Endodermal cell (in vitro differentiated cells): ENCODE measurements at regions not wholly inside any gene's neighbourhood (a gene's known extent, or its start where the extent isn't known, plus 50 kb on each side); places are given as distances from the start of the nearest gene placed in this dataset.

Source experiments
- DNase-seq: peaks from one replicate; pipeline ENCODE4 v3.0.0-alpha.2; 2017
- H3K27ac ChIP-seq: 2 replicates; pipeline ENCODE4 v1.5.1; 2013; ENCODE audit warnings: mild to moderate bottlenecking, low read depth, low read length, moderate library complexity
- H3K27me3 ChIP-seq: 2 replicates; pipeline ENCODE4 v1.6.1; 2013; ENCODE audit warnings: mild to moderate bottlenecking, low read length, moderate library complexity; ENCODE audit not compliant: insufficient read depth, control insufficient read depth, poor library complexity, severe bottlenecking
- H3K36me3 ChIP-seq: 2 replicates; pipeline ENCODE4 v1.7.0; 2013; ENCODE audit warnings: mild to moderate bottlenecking, low read length, moderate library complexity; ENCODE audit not compliant: control insufficient read depth, insufficient read depth
- H3K4me1 ChIP-seq: one replicate; pipeline ENCODE4 v1.7.0; 2013; ENCODE audit warnings: low read length; ENCODE audit not compliant: control insufficient read depth, insufficient read depth
- H3K4me3 ChIP-seq: 2 replicates; pipeline ENCODE4 v1.5.1; 2013; ENCODE audit warnings: mild to moderate bottlenecking, low read length, moderate library complexity
- H3K9ac ChIP-seq: 2 replicates; pipeline ENCODE4 v1.6.1; 2013; ENCODE audit warnings: mild to moderate bottlenecking, low read length, moderate library complexity; ENCODE audit not compliant: poor library complexity, severe bottlenecking; ENCODE audit errors: extremely low read depth
- H3K9me3 ChIP-seq: 2 replicates; pipeline ENCODE4 v1.6.1; 2013; ENCODE audit warnings: mild to moderate bottlenecking, low read length, moderate library complexity; ENCODE audit not compliant: control insufficient read depth
- H3K27ac Mint-ChIP-seq: 2 replicates; pipeline ENCODE4 v1.8.0; 2020; ENCODE audit warnings: mixed read lengths
- H3K27me3 Mint-ChIP-seq: 2 replicates; pipeline ENCODE4 v1.8.0; 2021; ENCODE audit warnings: mild to moderate bottlenecking, mixed read lengths; ENCODE audit not compliant: insufficient read depth
- H3K36me3 Mint-ChIP-seq: 2 replicates; pipeline ENCODE4 v1.8.0; 2020; ENCODE audit warnings: low read depth, mixed read lengths
- H3K4me1 Mint-ChIP-seq: 2 replicates; pipeline ENCODE4 v1.8.0; 2020; ENCODE audit warnings: mixed read lengths
- H3K4me3 Mint-ChIP-seq: 2 replicates; pipeline ENCODE4 v1.8.0; 2020; ENCODE audit warnings: mild to moderate bottlenecking, moderate library complexity, mixed read lengths
- H3K9me3 Mint-ChIP-seq: 2 replicates; pipeline ENCODE4 v1.8.0; 2020; ENCODE audit warnings: mild to moderate bottlenecking, mixed read lengths
- CTCF ChIP-seq: fragments of 200-600 bp; sonication (generic); conservative IDR thresholded peaks from 2 replicates; pipeline ENCODE4 v1.5.0; 2021; ENCODE audit warnings: antibody characterized with exemption, mild to moderate bottlenecking
- WGBS, 2 experiments: methylation state at CpG; one replicate each; pipeline versions ENCODE4 v1.1.5 to v1.1.7; 2013; ENCODE audit warnings: missing lambda C conversion rate in 2 of 2, mixed read lengths in 1 of 2; ENCODE audit not compliant: insufficient coverage in 1 of 2, insufficient read length in 1 of 2; 5-methylcytosine and 5-hydroxymethylcytosine counted together

- Mint-ChIP-seq H3K36me3 (no peaks in the 10 kb centered on the region), H3K4me3 (no peak overlapping the region), H3K9me3 (peaks cover 18% of the 10 kb centered on the region), H3K27me3 (no peaks in the 10 kb centered on the region), H3K27ac (no peak overlapping the region), H3K4me1 (peaks cover 4% of the 10 kb centered on the region)
- TF ChIP-seq CTCF = no peak
- Histone ChIP-seq H3K9me3 (peaks cover 17% of the 10 kb centered on the region), H3K27ac (no peak overlapping the region), H3K27me3 (no peaks in the 10 kb centered on the region), H3K9ac (no peak overlapping the region), H3K4me3 (no peak overlapping the region), H3K4me1 (no peaks in the 10 kb centered on the region), H3K36me3 (no peaks in the 10 kb centered on the region)
- 91 to 93% methylated on average over 6 to 7 of the region's 7 CpGs for WGBS, 2 experiments
- no peak for DNase-seq
Measured at GRCh38 chr6:106732376-106732940, 103.1 kb downstream of the QRSL1 start.

GRCh38 chr6:106731843-106732160 lies 102.4 kb downstream of the QRSL1 start:
- Histone ChIP-seq H3K4me1 (no peaks in the 10 kb centered on the region), H3K27ac (no peak overlapping the region), H3K9me3 (peaks cover 17% of the 10 kb centered on the region), H3K4me3 (no peak overlapping the region), H3K27me3 (no peaks in the 10 kb centered on the region), H3K9ac (no peak overlapping the region), H3K36me3 (no peaks in the 10 kb centered on the region)
- no peak overlapping the region for H3K4me3 Mint-ChIP-seq
- WGBS, 2 experiments = 97% methylated on average over 1 of the region's 1 CpG; no CpG with 5 or more reads in 1 of the 2 experiments
- H3K27ac Mint-ChIP-seq = no peak overlapping the region
- no peak for TF ChIP-seq CTCF
- H3K27me3 Mint-ChIP-seq = no peaks in the 10 kb centered on the region
- peaks cover 4% of the 10 kb centered on the region for H3K4me1 Mint-ChIP-seq
- no peak for DNase-seq
- H3K36me3 Mint-ChIP-seq = no peaks in the 10 kb centered on the region
- peaks cover 15% of the 10 kb centered on the region for H3K9me3 Mint-ChIP-seq

GRCh38 chr6:106731144-106731842 lies 101.9 kb downstream of the QRSL1 start:
- Histone ChIP-seq H3K27ac (no peak overlapping the region), H3K9me3 (peaks cover 13% of the 10 kb centered on the region), H3K36me3 (no peaks in the 10 kb centered on the region), H3K4me3 (no peak overlapping the region), H3K9ac (no peak overlapping the region), H3K4me1 (no peaks in the 10 kb centered on the region), H3K27me3 (no peaks in the 10 kb centered on the region)
- DNase-seq = no peak
- Mint-ChIP-seq H3K27ac (no peak overlapping the region), H3K9me3 (peaks cover 11% of the 10 kb centered on the region), H3K4me1 (peaks cover 4% of the 10 kb centered on the region), H3K36me3 (no peaks in the 10 kb centered on the region), H3K27me3 (no peaks in the 10 kb centered on the region), H3K4me3 (no peak overlapping the region)
- 90 to 94% methylated on average over 4 to 6 of the region's 6 CpGs for WGBS, 2 experiments
- TF ChIP-seq CTCF = no peak
